ENCODE measurements at regions not wholly inside any gene's neighbourhood (a gene's known extent, or its start where the extent isn't known, plus 50 kb on each side); places are given as distances from the start of the nearest gene placed in this dataset.

GRCh38 chr20:40962733-40963504 lies 65.7 kb upstream of the TOP1 start (continued):
- TF ChIP-seq GPN1 (CRISPR knock-in tag; IDR thresholded peaks at IDR 0.05; ENCODE audit: borderline replicate concordance) (no peak), ISX (CRISPR knock-in tag; conservative IDR thresholded peaks at IDR 0.05) (no peak), ZBTB2 (CRISPR knock-in tag; IDR thresholded peaks at IDR 0.05; ENCODE audit: low read depth) (no peak), FOXK1 (CRISPR knock-in tag; IDR thresholded peaks at IDR 0.05; ENCODE audit: borderline replicate concordance, low read depth) (peak; percentile 39; the same call in 1 of the 2 replicates), SRY (CRISPR knock-in tag; IDR thresholded peaks at IDR 0.05) (no peak; the same call in 1 of the 2 replicates), NFKB2 (CRISPR knock-in tag; IDR thresholded peaks at IDR 0.05; ENCODE audit: borderline replicate concordance) (peak; percentile 68; the same call in 1 of the 2 replicates), STAG1 (CRISPR knock-in tag; IDR thresholded peaks at IDR 0.05) (peak; percentile 94), PRMT3 (CRISPR knock-in tag; IDR thresholded peaks at IDR 0.05; ENCODE audit: borderline replicate concordance, low read depth) (no peak), ZFP37 (CRISPR knock-in tag; IDR thresholded peaks at IDR 0.05; ENCODE audit: borderline replicate concordance) (no peak), ZNF432 (CRISPR knock-in tag; IDR thresholded peaks at IDR 0.05; ENCODE audit: borderline replicate concordance) (no peak), MIXL1 (CRISPR knock-in tag; IDR thresholded peaks at IDR 0.05) (no peak), RXRB (CRISPR knock-in tag; IDR thresholded peaks at IDR 0.05; ENCODE audit: borderline replicate concordance) (peak; percentile 24), ZNF644 (CRISPR knock-in tag; IDR thresholded peaks at IDR 0.05; ENCODE audit: low read depth) (0 out of 2 replicates have a peak, but pooled peaks have one; percentile 39), XRCC5 (optimal IDR thresholded peaks at IDR 0.05; ENCODE audit: low read length) (peak; percentile 93), BORCS8-MEF2B (CRISPR knock-in tag; IDR thresholded peaks at IDR 0.05) (no peak), ZNF138 (CRISPR knock-in tag; IDR thresholded peaks at IDR 0.05; ENCODE audit: low read depth) (0 out of 2 replicates have a peak, but pooled peaks have one; percentile 43), ZNF33B (CRISPR knock-in tag; IDR thresholded peaks at IDR 0.05) (peak; percentile 39; the same call in 1 of the 2 replicates), DBP (CRISPR knock-in tag; IDR thresholded peaks at IDR 0.05; ENCODE audit: not compliant biosample characterization) (no peak), PHF21A (CRISPR knock-in tag; IDR thresholded peaks at IDR 0.05) (0 out of 2 replicates have a peak, but pooled peaks have one; percentile 26), HNRNPK (IDR thresholded peaks at IDR 0.05; ENCODE audit: low read depth, low read length, poor library complexity, severe bottlenecking) (no peak), ZNF879 (CRISPR knock-in tag; IDR thresholded peaks at IDR 0.05) (no peak), ZNF713 (CRISPR knock-in tag; IDR thresholded peaks at IDR 0.05) (no peak), CHCHD3 (CRISPR knock-in tag; IDR thresholded peaks at IDR 0.05) (no peak), ZSCAN21 (CRISPR knock-in tag; IDR thresholded peaks at IDR 0.05; ENCODE audit: borderline replicate concordance) (no peak), ZNF235 (CRISPR knock-in tag; IDR thresholded peaks at IDR 0.05; ENCODE audit: borderline replicate concordance) (0 out of 2 replicates have a peak, but pooled peaks have one; percentile 39), THAP7 (CRISPR knock-in tag; IDR thresholded peaks at IDR 0.05) (0 out of 2 replicates have a peak, but pooled peaks have one; percentile 13), DDIT3 (CRISPR knock-in tag; IDR thresholded peaks at IDR 0.05) (no peak), MTF2 (CRISPR knock-in tag; IDR thresholded peaks at IDR 0.05; ENCODE audit: borderline replicate concordance) (no peak), SKI (IDR thresholded peaks at IDR 0.05; ENCODE audit: partially characterized antibody) (peak; percentile 47)
